ENCODE measurements at regions not wholly inside any gene's neighbourhood (a gene's known extent, or its start where the extent isn't known, plus 50 kb on each side); places are given as distances from the start of the nearest gene placed in this dataset.

- Histone ChIP-seq H3K4me2 (ENCODE audit: low read depth, low read length) (no peak overlapping the region), H3K27me3 (ENCODE audit: control insufficient read depth, insufficient read depth, low read length) (no peaks in the 10 kb centered on the region), H3K23ac (ENCODE audit: low read depth, low read length) (no peak overlapping the region), H2BK120ac (ENCODE audit: low read depth, low read length) (no peak overlapping the region), H3K9ac (ENCODE audit: low read depth, low read length) (no peak overlapping the region), H3K56ac (ENCODE audit: extremely low read depth, insufficient read depth, low read length) (no peak overlapping the region), H3K79me1 (ENCODE audit: low read depth in 1 of 2, low read length in 2 of 2) (no peaks in the 10 kb centered on the region), H4K91ac (ENCODE audit: insufficient read depth, low read depth, low read length) (no peak overlapping the region), H3K27ac (ENCODE audit: insufficient read depth, low read length) (no peak overlapping the region), H2AK9ac (replicated peaks; ENCODE audit: low read depth, low read length, poor library complexity) (no peak overlapping the region), H2BK5ac (ENCODE audit: low read depth, low read length, poor library complexity, severe bottlenecking) (no peak overlapping the region), H2AK5ac (ENCODE audit: low read depth, low read length) (no peak overlapping the region), H2BK20ac (ENCODE audit: low read depth, low read length) (no peak overlapping the region), H2AFZ (replicated peaks; ENCODE audit: low read length, poor library complexity) (no peak overlapping the region), H4K20me1 (ENCODE audit: insufficient read depth, low read length) (no peaks in the 10 kb centered on the region), H3K36me3 (ENCODE audit: control insufficient read depth, insufficient read depth, low read length) (no peaks in the 10 kb centered on the region), H4K8ac (ENCODE audit: low read depth in 2 of 2, low read length in 2 of 2) (no peak overlapping the region), H3K9me3 (ENCODE audit: control insufficient read depth, insufficient read depth, low read length) (no peaks in the 10 kb centered on the region), H3K4me1 (ENCODE audit: control insufficient read depth, insufficient read depth, low read length) (no peaks in the 10 kb centered on the region), H3K18ac (ENCODE audit: low read depth, low read length) (no peak overlapping the region), H2BK15ac (ENCODE audit: low read depth, low read length) (no peak overlapping the region), H3K9me1 (ENCODE audit: insufficient read depth, low read length) (no peaks in the 10 kb centered on the region), H3K14ac (replicated peaks; ENCODE audit: low read depth, low read length) (no peak overlapping the region), H4K5ac (ENCODE audit: low read depth, low read length) (no peak overlapping the region), H3K4ac (ENCODE audit: low read depth, low read length) (no peak overlapping the region), H3K4me3 (ENCODE audit: insufficient read depth, low read depth, low read length) (no peak overlapping the region)
- ChIA-PET CTCF (no interaction called here), POLR2A (ENCODE audit: unreplicated experiment) (no interaction called here)
- dilution Hi-C loops (cut with HindIII; ENCODE audit: low sequenced_read_pairs, unreplicated experiment) (no loop called here), in situ Hi-C loops (cut with MboI; ENCODE audit: low sequenced_read_pairs) (no loop called here), intact Hi-C loops (cut with micrococcal nuclease) (no loop called here)
- BruUV-seq (replicated peaks) = no TSS peak
- no peak for ATAC-seq (ENCODE audit: low read depth)
- TF ChIP-seq CTCF (conservative IDR thresholded peaks at IDR 0.05; ENCODE audit: low read depth, low read length) = no peak
- TF ChIP-seq MXI1 (IDR thresholded peaks at IDR 0.05; ENCODE audit: borderline replicate concordance, low read depth, low read length) = no peak
- no peak for TF ChIP-seq RCOR1 (IDR thresholded peaks at IDR 0.05; ENCODE audit: insufficient replicate concordance, low read length)
- TF ChIP-seq MAFK (IDR thresholded peaks at IDR 0.05; ENCODE audit: low read depth, low read length) = no peak
- TF ChIP-seq BHLHE40 (IDR thresholded peaks at IDR 0.05; ENCODE audit: low read depth, low read length) = no peak
- no peak for TF ChIP-seq SMC3 (IDR thresholded peaks at IDR 0.05; ENCODE audit: low read depth, low read length)
- no peak for TF ChIP-seq ELK1 (IDR thresholded peaks at IDR 0.05; ENCODE audit: borderline replicate concordance, low read depth, low read length)
- no peak for TF ChIP-seq CEBPB (IDR thresholded peaks at IDR 0.05; ENCODE audit: low read depth, low read length)
- no peak for TF ChIP-seq MAZ (IDR thresholded peaks at IDR 0.05; ENCODE audit: borderline replicate concordance, low read depth, low read length)
- TF ChIP-seq RFX5 (IDR thresholded peaks at IDR 0.05; ENCODE audit: low read depth, low read length) = no peak
- no peak for TF ChIP-seq FOS (IDR thresholded peaks at IDR 0.05; ENCODE audit: low read depth, low read length)
- TF ChIP-seq USF2 (IDR thresholded peaks at IDR 0.05; ENCODE audit: low read depth, low read length) = no peak
- no peak for TF ChIP-seq NFE2L2 (IDR thresholded peaks at IDR 0.05; ENCODE audit: low read depth, low read length)
- no peak for DNase-seq
- 39% methylated on average over 3 of the region's 6 CpGs; no CpG with 5 or more reads in 1 of the 2 experiments for WGBS, 2 experiments (ENCODE audit: extremely low coverage in 2 of 2, insufficient read length in 1 of 2)
These were observed 905.7 kb upstream of the TENM4 start for GRCh38 chr11:80346353-80347059.
